D721Med (cell line): ENCODE measurements at regions not wholly inside any gene's neighbourhood (a gene's known extent, or its start where the extent isn't known, plus 50 kb on each side); places are given as distances from the start of the nearest gene placed in this dataset.

Experiments used
- DNase-seq: peaks from one replicate; pipeline ENCODE4 v3.0.0; 2011; ENCODE audit warnings: low spot score; ENCODE audit not compliant: insufficient read length
- FAIRE-seq: peaks from 2 replicates; lab custom pipeline; 2011; peaks lifted over from hg19 to GRCh38; lab: Jason Lieb, UNC
- TF ChIP-seq, protein P1 (sequence below): IDR thresholded peaks from 2 replicates; pipeline ENCODE4 v1.5.1; 2012; ENCODE audit warnings: mild to moderate bottlenecking, control low read depth; ENCODE audit not compliant: insufficient read depth; ENCODE audit errors: missing control alignments

DNA sequence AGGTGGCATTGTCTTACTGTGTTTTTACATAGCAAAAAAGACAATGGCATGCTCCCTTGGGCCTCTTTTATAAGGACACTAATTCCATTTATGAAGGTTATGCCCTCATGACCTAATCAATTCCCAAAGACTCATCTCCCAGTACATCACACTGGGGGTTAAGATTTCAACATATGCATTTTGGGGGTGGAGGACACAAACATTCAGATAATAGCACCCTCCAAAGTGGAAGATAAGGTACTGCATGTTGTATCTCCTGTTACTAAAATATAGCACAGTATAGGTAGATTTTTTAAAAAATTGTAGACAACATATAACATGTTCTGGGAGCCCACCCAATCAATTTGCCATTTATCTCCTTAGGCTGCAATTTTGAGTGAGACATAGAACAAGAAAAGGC is 221.2 kb downstream of the LIG4 start:
- FAIRE-seq (no peak), DNase-seq (no peak)
- TF ChIP-seq, protein P1, sequence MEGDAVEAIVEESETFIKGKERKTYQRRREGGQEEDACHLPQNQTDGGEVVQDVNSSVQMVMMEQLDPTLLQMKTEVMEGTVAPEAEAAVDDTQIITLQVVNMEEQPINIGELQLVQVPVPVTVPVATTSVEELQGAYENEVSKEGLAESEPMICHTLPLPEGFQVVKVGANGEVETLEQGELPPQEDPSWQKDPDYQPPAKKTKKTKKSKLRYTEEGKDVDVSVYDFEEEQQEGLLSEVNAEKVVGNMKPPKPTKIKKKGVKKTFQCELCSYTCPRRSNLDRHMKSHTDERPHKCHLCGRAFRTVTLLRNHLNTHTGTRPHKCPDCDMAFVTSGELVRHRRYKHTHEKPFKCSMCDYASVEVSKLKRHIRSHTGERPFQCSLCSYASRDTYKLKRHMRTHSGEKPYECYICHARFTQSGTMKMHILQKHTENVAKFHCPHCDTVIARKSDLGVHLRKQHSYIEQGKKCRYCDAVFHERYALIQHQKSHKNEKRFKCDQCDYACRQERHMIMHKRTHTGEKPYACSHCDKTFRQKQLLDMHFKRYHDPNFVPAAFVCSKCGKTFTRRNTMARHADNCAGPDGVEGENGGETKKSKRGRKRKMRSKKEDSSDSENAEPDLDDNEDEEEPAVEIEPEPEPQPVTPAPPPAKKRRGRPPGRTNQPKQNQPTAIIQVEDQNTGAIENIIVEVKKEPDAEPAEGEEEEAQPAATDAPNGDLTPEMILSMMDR: no peak

DNA sequence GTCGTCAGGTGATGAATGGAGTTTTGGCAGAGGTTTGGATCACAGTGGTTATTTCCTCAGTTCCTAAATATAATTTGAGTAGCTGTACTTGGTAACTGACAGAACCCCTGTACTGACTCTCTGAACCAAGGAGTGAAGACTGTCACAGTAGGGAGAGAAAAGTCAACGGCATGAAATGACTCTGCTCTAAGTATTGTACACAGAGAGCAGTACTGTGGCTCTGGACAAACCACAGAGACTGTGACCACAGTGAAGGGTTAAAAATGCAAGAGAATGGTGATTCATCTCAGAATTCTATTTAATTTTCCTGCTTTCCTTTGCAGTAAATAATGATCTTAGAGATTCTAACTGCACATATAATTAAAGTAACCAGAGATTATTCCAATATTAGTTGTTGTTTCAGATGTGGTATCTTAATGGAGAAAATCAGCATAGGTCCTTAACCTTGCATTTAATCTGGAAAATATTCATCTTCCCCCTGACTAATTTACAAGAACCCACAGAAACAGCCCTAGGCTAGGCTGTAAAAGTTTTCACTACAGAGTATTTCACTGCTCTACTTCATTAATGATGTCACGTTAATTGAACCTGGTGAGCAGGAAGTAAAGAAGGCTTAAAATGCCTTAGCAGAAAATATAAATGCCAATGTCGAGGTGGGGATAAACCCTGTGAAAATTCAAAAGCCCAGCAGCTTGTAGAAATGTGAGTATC is 221.9 kb downstream of the LIG4 start:
- FAIRE-seq: no peak
- DNase-seq: no peak

DNA sequence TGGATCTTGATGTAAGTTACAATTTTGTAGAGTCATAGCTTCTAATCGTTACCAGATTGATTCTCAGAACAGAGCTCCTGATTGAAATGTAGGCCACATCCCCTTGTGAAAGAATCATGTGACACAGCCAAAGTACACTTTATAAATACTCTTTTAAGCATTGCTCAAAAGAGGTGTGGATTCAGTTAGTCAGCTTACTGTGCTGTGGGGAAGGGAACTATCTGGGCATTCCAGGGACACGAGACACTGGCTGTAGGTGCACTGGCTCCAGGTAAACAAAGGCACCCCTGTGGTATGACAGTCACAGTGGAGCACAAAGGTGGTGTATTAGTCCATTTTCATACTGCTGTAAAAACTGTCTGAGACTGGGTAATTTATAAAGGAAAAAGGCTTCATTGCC is 222.8 kb downstream of the LIG4 start:
- no peak for FAIRE-seq
- TF ChIP-seq, protein P1: no peak
- DNase-seq: no peak

More for the DNA sequence above, 221.9 kb downstream of the LIG4 start:
- TF ChIP-seq, protein P1: no peak

- no peak for DNase-seq
- no peak for FAIRE-seq
- TF ChIP-seq, protein P1: no peak
Observed at GRCh38 chr13:107977071-107977574, 238.2 kb downstream of the LIG4 start.

- FAIRE-seq (no peak), DNase-seq (no peak)
- TF ChIP-seq, protein P1: no peak
Observed at GRCh38 chr13:107976628-107977027, 238.7 kb downstream of the LIG4 start.

DNA sequence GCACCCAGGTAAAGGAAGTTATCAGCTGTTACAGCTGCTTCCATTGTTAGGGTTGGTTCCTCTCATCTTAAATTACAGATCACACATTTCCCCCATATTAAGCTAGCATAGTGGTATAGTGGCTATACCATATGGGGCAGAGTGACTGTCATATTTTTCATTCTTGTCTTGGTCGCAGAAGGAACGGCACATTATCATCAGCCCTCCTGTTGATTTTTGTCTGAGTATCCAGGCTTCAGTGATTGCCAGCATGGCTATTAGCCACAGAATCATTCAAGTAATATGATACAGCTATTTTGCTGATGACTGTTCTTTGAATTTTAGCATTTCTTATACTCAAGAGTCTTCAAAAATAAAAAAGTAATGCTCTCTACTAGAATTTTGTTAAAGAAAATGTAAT is 240.9 kb downstream of the LIG4 start:
- DNase-seq (no peak), FAIRE-seq (no peak)
- TF ChIP-seq, protein P1: no peak

DNA sequence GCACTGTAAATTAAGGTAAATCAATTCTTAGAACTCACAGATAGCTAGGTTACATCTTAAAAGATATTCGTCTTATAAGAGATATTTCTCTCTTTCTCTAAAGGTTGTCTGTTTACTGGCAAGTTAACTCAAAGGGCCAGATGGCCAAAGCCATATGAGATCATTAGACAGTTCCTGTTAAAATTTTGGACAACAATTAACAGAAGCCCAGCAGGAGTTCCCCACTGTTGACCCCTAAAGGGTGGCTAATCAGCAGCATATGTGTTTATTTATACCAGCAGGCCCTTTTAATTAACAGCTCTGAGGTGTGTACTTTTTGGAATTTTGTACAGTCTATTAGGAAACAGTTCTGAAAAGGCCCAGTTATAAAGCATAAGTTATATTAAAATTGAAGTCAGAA is 245.8 kb downstream of the LIG4 start:
- no peak for FAIRE-seq
- TF ChIP-seq, protein P1: no peak
- DNase-seq: no peak
